ENCODE measurements at regions not wholly inside any gene's neighbourhood (a gene's known extent, or its start where the extent isn't known, plus 50 kb on each side); places are given as distances from the start of the nearest gene placed in this dataset.
"Not testable (repeated sequence)": the region's sequence is repeated elsewhere in the genome, so short reads cannot be mapped to it uniquely, and the experiment has no call there.

DNA sequence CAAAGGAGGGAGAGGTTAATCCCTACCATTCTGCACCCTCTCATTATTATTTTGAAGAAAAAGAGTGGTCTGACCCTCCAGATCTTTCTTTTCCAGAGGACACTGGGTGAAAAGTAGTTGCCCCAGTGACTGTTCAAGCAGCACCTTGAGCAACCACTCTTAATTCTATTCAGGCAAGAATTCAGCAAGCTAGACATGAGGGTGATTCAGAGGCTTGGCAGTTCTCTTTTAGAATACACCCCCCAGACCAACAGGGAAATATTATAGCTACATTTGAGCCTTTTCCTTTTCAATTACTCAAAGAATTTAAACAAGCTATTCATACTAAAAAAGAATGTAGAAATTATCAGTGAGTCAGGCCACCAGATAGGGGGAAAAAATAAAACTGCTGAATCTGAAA lies 178.3 kb downstream of the MRPS30 start:
- H3K36me3 ChIP-seq (ENCODE audit: control insufficient read depth, low read length), result no peaks in the 10 kb centered on the region
- H3K9me2 ChIP-seq (replicated peaks; ENCODE audit: control insufficient read depth, low read length), result no peaks in the 10 kb centered on the region
- no peak overlapping the region for H3K4me2 ChIP-seq (ENCODE audit: low read length)
- H3K4me3 ChIP-seq (ENCODE audit: low read length), result no peak overlapping the region
- no peaks in the 10 kb centered on the region for H3K79me2 ChIP-seq (ENCODE audit: control insufficient read depth, low read length)
- TF ChIP-seq, protein P1, sequence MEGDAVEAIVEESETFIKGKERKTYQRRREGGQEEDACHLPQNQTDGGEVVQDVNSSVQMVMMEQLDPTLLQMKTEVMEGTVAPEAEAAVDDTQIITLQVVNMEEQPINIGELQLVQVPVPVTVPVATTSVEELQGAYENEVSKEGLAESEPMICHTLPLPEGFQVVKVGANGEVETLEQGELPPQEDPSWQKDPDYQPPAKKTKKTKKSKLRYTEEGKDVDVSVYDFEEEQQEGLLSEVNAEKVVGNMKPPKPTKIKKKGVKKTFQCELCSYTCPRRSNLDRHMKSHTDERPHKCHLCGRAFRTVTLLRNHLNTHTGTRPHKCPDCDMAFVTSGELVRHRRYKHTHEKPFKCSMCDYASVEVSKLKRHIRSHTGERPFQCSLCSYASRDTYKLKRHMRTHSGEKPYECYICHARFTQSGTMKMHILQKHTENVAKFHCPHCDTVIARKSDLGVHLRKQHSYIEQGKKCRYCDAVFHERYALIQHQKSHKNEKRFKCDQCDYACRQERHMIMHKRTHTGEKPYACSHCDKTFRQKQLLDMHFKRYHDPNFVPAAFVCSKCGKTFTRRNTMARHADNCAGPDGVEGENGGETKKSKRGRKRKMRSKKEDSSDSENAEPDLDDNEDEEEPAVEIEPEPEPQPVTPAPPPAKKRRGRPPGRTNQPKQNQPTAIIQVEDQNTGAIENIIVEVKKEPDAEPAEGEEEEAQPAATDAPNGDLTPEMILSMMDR (IDR thresholded peaks at IDR 0.05; ENCODE audit: low read depth, low read length, poor library complexity, severe bottlenecking), result no peak
- no peak for TF ChIP-seq EZH2phosphoT487 (IDR thresholded peaks at IDR 0.05; ENCODE audit: borderline replicate concordance, low read length)
- no peaks in the 10 kb centered on the region for H3K27me3 ChIP-seq (ENCODE audit: control insufficient read depth, low read length)
- no peaks in the 10 kb centered on the region for H3K4me1 ChIP-seq (ENCODE audit: control insufficient read depth, low read length)
- no peak overlapping the region for H3K27ac ChIP-seq (ENCODE audit: low read depth, low read length)
- no peaks in the 10 kb centered on the region for H3F3A ChIP-seq (ENCODE audit: control insufficient read depth, insufficient read depth)
- peaks cover 15% of the 10 kb centered on the region for H3K9me3 ChIP-seq (ENCODE audit: control insufficient read depth, insufficient read depth, low read length)
- no peaks in the 10 kb centered on the region for H4K20me1 ChIP-seq (ENCODE audit: control insufficient read depth, insufficient read depth, low read depth, low read length)

DNA sequence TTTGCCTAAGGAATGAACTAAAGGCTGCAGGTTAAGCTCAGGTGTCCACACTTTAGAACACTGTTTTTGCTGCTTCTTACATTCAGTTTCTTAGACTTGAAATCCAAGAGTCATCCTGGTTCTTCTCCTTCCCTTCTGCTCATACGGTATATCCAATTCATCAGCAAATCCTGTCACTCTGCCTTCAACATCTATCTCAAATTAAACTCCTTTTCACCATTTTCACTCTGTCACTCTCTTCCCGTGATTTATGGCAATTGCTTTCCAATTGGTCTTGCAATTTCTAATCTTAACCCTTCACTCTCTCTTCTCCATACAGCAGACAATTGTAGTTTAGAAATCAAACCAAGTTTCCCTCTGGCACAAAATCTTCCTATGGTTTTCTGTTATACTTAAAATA lies 182.9 kb downstream of the MRPS30 start:
- H3K4me3 ChIP-seq (ENCODE audit: low read length), result no peak overlapping the region
- no peaks in the 10 kb centered on the region for H4K20me1 ChIP-seq (ENCODE audit: control insufficient read depth, insufficient read depth, low read depth, low read length)
- no peaks in the 10 kb centered on the region for H3K36me3 ChIP-seq (ENCODE audit: control insufficient read depth, low read length)
- no peak overlapping the region for H3K27ac ChIP-seq (ENCODE audit: low read depth, low read length)
- no peaks in the 10 kb centered on the region for H3F3A ChIP-seq (ENCODE audit: control insufficient read depth, insufficient read depth)
- no peaks in the 10 kb centered on the region for H3K9me2 ChIP-seq (replicated peaks; ENCODE audit: control insufficient read depth, low read length)
- H3K27me3 ChIP-seq (ENCODE audit: control insufficient read depth, low read length), result no peaks in the 10 kb centered on the region
- peaks cover 7% of the 10 kb centered on the region for H3K9me3 ChIP-seq (ENCODE audit: control insufficient read depth, insufficient read depth, low read length)
- no peaks in the 10 kb centered on the region for H3K4me1 ChIP-seq (ENCODE audit: control insufficient read depth, low read length)
- no peaks in the 10 kb centered on the region for H3K79me2 ChIP-seq (ENCODE audit: control insufficient read depth, low read length)
- H3K4me2 ChIP-seq (ENCODE audit: low read length), result no peak overlapping the region
- TF ChIP-seq, protein P1 (IDR thresholded peaks at IDR 0.05; ENCODE audit: low read depth, low read length, poor library complexity, severe bottlenecking), result no peak
- TF ChIP-seq EZH2phosphoT487 (IDR thresholded peaks at IDR 0.05; ENCODE audit: borderline replicate concordance, low read length), result no peak

DNA sequence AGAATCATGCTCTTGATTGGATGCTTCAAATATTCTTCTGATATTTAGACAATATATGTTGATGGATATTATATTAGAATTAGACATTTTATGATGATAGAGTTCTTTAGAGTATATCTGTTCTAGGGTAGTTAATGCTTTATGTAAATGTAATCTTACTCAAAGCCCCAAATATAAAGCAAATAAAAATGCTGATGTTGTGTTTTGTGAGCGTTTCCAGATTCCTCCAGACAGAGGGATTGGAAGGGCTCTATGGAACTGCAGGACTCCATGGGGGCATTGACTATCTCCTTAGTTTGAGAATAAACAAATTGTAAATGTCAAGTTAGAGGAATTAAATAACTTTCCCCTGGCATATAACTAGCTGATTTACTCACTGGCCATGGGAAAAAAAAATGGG lies 184.5 kb downstream of the MRPS30 start:
- Histone ChIP-seq H3K4me2 (ENCODE audit: low read length) (no peak overlapping the region), H3K4me3 (ENCODE audit: low read length) (no peak overlapping the region), H3K9me3 (ENCODE audit: control insufficient read depth, insufficient read depth, low read length) (peaks cover 7% of the 10 kb centered on the region), H3K27ac (ENCODE audit: low read depth, low read length) (no peak overlapping the region), H3K9me2 (replicated peaks; ENCODE audit: control insufficient read depth, low read length) (no peaks in the 10 kb centered on the region), H3K27me3 (ENCODE audit: control insufficient read depth, low read length) (no peaks in the 10 kb centered on the region), H3K4me1 (ENCODE audit: control insufficient read depth, low read length) (no peaks in the 10 kb centered on the region), H4K20me1 (ENCODE audit: control insufficient read depth, insufficient read depth, low read depth, low read length) (no peaks in the 10 kb centered on the region), H3F3A (ENCODE audit: control insufficient read depth, insufficient read depth) (no peaks in the 10 kb centered on the region), H3K36me3 (ENCODE audit: control insufficient read depth, low read length) (no peaks in the 10 kb centered on the region), H3K79me2 (ENCODE audit: control insufficient read depth, low read length) (no peaks in the 10 kb centered on the region)
- TF ChIP-seq EZH2phosphoT487 (IDR thresholded peaks at IDR 0.05; ENCODE audit: borderline replicate concordance, low read length), result no peak
- TF ChIP-seq, protein P1 (IDR thresholded peaks at IDR 0.05; ENCODE audit: low read depth, low read length, poor library complexity, severe bottlenecking), result no peak

DNA sequence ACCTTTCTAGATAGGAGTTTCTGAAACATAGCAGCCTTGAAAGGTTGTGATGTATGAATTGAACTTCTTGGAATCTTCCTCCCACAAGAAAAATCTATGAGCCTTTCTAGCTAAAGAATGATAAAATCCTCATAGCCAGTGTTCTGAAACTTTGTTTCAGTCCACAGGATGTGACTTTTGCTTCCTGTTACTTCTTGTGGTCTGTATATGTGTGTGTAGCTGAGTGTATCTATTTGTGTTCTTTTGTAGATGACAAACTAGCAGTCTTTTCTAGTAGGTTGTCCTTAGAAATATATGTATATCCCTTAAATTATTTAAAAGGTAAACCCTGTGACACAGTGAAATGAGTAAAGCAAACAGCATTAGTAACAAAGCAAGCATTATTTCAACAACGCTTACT lies 188.8 kb downstream of the MRPS30 start:
- no peaks in the 10 kb centered on the region for H4K20me1 ChIP-seq (ENCODE audit: control insufficient read depth, insufficient read depth, low read depth, low read length)
- H3K4me3 ChIP-seq (ENCODE audit: low read length), result no peak overlapping the region
- H3K4me2 ChIP-seq (ENCODE audit: low read length), result no peak overlapping the region
- H3K9me3 ChIP-seq (ENCODE audit: control insufficient read depth, insufficient read depth, low read length), result no peaks in the 10 kb centered on the region
- no peaks in the 10 kb centered on the region for H3K79me2 ChIP-seq (ENCODE audit: control insufficient read depth, low read length)
- no peaks in the 10 kb centered on the region for H3K4me1 ChIP-seq (ENCODE audit: control insufficient read depth, low read length)
- no peaks in the 10 kb centered on the region for H3K36me3 ChIP-seq (ENCODE audit: control insufficient read depth, low read length)
- no peaks in the 10 kb centered on the region for H3F3A ChIP-seq (ENCODE audit: control insufficient read depth, insufficient read depth)
- TF ChIP-seq EZH2phosphoT487 (IDR thresholded peaks at IDR 0.05; ENCODE audit: borderline replicate concordance, low read length), result no peak
- TF ChIP-seq, protein P1 (IDR thresholded peaks at IDR 0.05; ENCODE audit: low read depth, low read length, poor library complexity, severe bottlenecking), result no peak
- H3K27me3 ChIP-seq (ENCODE audit: control insufficient read depth, low read length), result no peaks in the 10 kb centered on the region
- H3K9me2 ChIP-seq (replicated peaks; ENCODE audit: control insufficient read depth, low read length), result no peaks in the 10 kb centered on the region
- no peak overlapping the region for H3K27ac ChIP-seq (ENCODE audit: low read depth, low read length)

DNA sequence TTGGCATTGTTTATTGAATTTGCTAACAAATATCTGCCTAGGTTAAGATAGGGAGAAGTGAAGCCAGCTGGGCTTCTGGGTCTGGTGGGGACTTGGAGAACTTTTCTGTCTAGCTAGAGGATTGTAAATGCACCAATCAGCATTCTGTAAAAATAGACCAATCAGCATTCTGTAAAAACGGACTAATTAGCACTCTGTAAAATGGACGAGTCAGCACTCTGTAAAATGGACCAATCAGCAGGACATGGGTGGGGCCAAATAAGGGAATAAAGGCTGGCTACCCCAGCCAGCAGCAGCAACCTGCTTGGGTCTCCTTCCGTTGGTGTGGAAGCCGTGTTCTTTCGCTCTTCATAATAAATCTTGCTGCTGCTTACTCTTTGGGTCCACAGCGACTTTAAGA lies 198.4 kb downstream of the MRPS30 start:
- not testable (repeated sequence) for H3K4me2 ChIP-seq (ENCODE audit: low read length); H4K20me1 ChIP-seq (ENCODE audit: control insufficient read depth, insufficient read depth, low read depth, low read length); H3K27me3 ChIP-seq (ENCODE audit: control insufficient read depth, low read length); H3K4me1 ChIP-seq (ENCODE audit: control insufficient read depth, low read length); H3K79me2 ChIP-seq (ENCODE audit: control insufficient read depth, low read length); H3K9me2 ChIP-seq (replicated peaks; ENCODE audit: control insufficient read depth, low read length); H3K36me3 ChIP-seq (ENCODE audit: control insufficient read depth, low read length); H3F3A ChIP-seq (ENCODE audit: control insufficient read depth, insufficient read depth); H3K27ac ChIP-seq (ENCODE audit: low read depth, low read length); H3K9me3 ChIP-seq (ENCODE audit: control insufficient read depth, insufficient read depth, low read length); H3K4me3 ChIP-seq (ENCODE audit: low read length)
